Glomerular endothelial cell (primary cell): ENCODE measurements at regions not wholly inside any gene's neighbourhood (a gene's known extent, or its start where the extent isn't known, plus 50 kb on each side); places are given as distances from the start of the nearest gene placed in this dataset.

Experiments used
- DNase-seq: peaks from one replicate; pipeline ENCODE4 v3.0.0-alpha.2; 2011; ENCODE audit warnings: low read depth, low spot score; ENCODE audit errors: extremely low read depth

DNA sequence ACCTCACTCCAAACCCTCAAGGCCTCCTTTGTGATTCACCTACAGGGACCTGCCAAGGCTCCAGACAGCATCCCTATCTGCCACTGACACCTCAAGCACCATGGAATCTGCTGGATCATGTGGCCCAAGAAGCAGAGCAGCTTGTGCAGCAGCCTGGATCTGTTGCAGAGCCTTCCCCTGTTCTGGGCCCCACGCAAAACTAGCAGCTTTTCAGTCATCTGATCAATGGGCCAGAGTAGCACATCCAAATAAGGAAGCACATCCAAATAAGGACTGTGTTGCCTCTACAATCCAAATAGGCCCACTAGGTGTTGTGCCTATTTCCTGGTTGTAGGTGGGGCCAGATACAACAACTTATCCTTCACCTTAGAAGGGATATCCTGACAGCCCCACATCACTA, 97.1 kb upstream of the GNAO1 start:
- DNase-seq = no peak

DNA sequence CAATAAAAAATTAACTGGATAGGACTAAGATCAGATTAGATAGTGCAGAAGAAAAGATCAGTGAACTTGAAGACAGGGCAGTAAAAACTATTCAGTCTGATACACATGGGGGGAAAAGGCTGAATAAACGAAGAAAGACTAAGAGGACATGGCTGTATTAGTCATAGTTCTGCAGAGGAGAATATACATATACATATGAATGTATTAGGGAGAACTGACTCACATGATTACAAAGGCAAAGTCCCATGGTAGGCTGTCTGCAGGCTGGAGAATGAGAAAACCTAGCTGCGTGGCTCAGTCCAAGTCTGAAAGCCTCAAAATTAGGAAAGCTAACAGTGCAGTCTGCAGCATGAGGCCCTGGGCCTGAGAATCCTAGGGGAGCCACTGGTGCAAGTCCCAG, 98.2 kb upstream of the GNAO1 start:
- no peak for DNase-seq

DNA sequence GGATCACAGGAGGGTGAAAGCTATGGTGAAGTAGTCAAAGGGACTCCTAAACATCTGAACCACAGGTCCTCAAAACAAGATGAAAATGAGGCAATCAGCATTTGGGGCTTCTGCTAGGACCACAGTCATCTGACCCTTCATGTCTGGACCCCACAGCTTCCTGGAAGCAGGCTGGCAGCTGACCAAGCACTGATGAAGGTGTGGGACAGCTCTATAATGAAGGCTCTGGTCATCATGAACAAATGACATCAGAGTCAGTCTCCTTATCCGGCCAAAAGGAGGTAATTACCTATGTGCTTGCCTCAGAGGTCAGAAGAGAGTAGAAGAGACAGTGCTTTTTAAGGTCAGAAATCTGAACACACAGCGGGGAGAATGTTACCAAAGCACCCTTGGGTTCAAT, 101.2 kb upstream of the GNAO1 start:
- DNase-seq = no peak

DNA sequence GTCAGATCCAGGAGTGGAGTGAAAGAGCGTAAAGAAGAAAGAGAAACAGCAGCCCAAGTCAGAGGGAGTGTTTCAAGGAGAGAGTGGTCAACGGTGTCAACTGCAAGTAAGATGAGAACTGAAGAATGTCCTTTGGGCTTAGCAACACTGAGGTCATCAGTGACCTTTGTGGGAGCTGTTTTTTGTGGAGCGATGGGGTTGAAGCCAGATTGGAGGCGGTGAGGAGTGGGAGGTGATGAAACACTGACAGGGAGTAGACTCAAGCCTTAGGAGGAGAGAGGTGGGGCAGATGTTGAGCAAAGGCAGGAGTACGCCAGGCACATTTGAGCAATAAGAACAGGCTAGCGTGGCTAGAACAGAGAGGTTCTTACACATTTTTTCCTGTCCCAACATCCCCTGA, 103.7 kb upstream of the GNAO1 start:
- DNase-seq = no peak

DNA sequence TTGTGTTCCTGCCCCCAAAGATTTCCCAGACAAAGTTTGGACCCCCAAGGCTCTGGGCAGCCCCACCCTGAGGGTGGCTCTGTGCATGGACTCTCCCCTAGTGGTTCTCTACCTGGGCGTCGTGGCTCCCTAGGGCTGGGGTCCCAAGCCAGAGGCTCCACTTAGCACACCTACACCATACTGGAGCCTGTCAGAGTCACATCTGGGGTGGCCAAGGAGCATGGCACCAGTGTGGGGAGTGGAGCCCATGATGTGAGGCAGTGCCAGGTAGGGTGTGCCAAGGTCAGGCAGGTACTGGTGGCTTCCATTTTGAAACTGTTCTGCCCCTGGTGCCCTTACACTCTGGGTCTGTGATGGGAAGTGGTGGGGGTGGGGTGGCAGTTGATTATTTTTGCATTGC, 109.9 kb upstream of the GNAO1 start:
- DNase-seq = no peak

DNA sequence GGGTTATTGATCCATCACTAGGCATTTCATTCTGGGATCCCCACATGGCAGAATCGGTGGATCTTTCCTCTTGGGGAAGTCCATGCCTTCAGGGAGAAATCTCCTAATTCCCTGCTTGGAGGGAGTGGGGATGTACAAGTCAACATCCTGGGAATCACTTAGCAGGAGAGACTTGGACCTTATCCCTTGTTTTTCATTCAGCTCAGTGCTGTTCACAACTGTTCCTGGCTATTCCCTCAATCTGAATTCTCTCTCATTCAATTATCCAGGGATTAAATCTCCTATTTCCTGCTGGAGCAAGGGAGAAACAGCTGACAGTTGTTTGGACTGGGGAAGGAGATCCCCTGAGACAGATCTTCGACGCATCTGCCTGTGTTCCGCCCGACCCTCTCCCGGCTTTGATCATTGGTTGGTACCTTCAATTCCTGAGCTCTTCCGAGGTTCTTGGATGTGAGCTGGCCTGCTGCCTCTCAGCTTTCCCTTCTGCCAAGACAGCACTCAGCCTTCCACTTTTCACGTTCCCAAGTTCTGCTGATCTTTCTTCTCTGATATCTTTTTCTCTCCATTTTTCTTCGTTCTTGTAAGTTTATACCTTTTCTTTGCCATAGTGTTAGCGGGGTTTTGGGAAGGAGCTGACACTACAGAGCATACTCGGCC, 115.4 kb upstream of the GNAO1 start:
- no peak for DNase-seq

DNA sequence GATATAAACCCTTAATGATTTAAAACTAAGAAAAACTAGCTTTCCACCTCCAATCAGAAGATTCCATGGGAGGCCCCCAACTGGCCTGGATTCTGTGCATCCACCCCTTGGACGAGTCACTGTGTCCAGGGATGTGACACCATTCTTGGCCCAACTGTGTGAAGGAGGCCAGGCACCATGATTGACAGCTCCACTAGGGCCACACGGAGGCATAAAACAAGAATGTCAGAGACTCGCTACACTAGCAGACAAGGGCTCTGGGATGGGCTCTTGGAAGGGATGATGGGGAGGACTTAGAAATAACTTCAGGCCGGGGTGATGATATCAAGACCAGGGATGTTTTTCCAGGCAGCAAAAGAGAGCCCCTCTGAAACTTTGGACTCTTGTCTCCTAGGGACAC, 117.8 kb upstream of the GNAO1 start:
- no peak for DNase-seq

DNA sequence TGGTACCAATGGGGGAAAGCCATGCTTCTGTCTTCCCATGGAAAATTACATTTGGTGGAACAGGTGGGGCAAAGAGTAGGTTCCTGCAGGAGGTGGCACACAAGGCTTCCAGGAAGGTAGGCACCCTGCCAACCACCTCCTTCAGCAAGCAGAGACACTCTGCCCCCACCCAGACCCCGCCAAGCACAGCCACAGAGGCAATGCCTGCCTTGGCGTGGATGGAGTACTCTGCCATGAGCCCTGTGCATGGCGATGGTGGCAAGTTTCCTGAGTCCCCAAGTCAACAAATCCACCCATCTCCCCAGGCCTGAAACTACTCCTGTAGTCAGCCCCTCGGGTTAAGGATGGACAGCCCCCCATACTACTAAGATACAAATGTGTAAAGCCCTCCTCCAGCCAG, 119.2 kb upstream of the GNAO1 start:
- no peak for DNase-seq

DNA sequence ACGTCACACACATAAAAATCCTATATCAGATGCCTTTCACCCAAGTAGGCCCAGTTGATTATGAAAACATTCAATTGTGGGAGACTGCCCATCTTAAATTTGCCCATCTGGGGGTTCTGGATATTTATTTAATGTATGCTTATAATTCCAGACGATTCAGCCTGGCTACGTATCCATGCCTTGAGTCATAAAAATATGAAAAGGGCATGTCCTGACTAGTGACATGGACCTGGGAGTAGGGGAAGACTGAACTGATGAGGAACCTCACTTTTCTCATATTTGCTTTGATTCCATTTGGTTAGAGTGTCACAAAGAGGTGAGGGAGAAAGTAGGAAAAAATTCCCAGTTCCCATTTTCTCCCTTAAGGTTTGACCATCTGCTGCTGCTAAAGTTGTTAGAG, 122.5 kb upstream of the GNAO1 start:
- no peak for DNase-seq

DNA sequence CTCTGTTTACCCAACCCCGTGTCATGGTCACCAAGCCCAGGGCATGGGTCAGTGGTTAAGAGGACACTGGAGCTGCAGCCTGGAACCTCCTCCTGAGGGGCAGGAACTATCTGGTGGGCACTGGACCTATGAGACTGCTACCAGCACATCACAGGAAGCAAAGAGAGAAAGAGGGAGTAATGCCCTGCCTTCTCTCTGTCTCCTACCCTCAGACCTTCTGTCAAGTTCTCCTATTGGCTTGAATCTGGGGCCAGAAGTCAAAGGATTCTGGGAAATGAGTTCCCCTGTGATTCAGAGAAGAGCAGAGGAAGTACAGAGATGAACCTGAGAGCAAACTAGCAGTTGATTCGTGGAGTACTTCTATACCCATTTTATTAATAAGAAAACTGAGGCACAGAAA, 123.0 kb upstream of the GNAO1 start:
- no peak for DNase-seq

DNA sequence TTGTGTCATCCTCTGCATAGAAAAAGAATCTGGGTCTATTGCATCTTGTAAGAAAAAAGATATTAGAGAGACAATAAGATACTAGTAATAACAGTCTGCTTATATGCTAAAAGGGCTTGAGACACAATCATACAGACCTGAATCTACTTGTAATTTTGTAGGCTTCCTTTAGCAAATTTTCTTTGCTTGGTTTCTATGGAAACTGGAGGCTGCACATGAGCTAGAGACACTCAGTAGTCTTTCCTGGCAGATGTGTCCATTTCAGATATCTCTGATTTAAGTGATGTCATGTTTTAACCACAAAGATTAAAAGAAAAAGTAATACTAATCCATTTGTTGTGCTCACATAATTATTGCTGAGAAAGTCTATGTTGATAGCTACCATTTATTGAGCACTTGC, 123.9 kb upstream of the GNAO1 start:
- no peak for DNase-seq

DNA sequence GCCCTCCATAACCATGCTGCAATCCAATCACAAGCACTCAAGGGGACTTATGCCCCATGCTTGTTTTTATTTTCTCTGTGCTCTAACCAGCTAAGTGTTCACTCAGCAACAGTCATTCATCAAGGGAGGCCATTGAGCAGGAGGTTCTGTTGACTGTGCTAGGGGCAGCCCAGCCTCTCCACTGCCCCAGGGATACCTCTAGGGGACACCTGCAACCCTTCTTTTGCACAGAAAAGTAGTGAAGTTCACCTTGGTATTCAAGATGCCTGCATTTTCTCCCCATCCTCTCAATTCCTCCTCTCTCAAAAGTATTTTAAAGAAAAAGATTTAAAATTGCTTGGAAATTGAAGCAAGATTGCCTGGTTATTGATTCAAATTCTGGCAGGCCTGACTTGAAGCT, 124.7 kb upstream of the GNAO1 start:
- no peak for DNase-seq

DNA sequence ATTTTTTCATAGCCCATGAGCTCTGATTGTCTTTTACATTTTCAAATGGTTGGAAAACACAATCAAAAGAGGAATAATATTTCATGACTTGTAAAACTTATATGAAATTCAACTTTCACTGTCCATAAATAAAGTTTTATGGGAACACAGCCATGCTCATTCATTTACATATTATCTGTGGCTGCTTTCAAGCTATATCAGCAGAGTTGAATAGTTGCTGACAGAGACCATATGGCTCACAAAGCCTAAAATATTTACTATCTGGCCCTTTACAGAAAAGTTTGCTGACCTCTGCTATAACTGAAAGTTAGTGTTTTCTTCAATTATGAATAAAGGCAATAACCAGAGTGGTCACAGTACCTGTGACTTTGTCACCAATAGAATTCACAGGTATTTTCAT, 128.2 kb upstream of the GNAO1 start:
- no peak for DNase-seq

DNA sequence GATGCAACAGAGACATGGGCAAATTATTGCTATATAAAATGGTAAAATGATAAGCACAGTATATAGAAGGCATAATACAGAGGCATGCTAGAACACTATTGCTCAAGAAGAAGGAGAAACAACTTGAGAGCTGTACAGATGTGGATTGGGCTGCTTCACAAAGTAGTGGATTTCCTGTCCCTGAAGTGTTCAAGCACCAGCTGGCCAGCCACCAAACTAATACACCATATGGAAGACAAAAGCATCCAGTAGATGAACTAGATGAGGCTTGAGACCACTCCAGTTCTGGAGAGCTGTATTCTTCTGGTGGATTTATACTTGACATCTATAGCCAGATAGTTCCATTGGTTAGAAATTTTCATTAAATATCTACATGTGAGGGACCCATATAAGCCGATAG, 134.1 kb upstream of the GNAO1 start:
- DNase-seq = no peak

DNA sequence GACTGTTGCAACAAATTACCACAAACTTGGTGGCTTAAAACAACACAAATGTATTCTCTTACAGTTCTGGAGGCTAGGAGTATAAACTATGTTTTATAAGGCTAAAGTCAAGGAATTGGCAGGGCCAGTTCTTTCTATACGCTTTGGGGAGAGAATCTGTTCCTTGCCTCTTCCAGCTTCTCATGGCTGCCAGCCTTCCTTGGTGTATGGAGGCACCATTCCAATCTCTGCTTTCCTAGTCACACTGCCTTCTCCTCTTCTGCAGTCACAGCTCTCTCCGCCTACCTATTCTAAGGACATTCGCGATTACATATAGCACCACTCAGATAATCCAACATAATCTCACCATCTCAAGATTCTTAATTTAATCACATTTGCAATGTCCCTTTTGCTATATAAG, 140.4 kb upstream of the GNAO1 start:
- DNase-seq = no peak

DNA sequence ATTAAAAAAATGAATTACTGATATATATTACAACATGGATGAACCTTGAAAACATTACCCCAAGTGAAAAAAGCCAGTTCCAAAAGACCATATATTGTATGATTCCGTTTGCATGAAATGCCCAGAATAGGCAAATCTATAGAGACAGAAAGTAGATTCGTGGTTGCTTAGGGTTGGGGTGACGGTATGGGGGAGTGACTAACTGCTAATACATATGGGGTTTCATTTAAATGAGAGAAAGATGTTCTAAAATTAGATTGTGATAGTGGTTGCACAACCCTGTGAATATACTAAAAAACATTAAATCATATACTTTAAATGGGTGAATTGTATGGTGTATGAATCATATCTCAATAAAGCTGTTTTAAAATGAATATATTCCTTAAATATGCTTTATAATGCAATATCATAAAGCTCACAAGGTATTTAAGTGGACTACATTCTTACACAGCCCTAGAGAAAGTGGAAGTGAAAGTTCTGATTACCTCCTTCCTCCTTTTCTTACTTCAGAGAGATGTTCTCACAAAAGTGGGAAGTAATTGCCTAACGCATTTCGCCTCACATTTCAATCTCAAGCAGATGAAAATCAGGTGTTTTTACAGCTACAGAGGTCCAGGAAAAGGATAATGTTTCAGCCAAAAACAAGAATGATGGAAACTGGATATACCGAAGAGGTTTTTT, 142.7 kb upstream of the GNAO1 start:
- DNase-seq = no peak

DNA sequence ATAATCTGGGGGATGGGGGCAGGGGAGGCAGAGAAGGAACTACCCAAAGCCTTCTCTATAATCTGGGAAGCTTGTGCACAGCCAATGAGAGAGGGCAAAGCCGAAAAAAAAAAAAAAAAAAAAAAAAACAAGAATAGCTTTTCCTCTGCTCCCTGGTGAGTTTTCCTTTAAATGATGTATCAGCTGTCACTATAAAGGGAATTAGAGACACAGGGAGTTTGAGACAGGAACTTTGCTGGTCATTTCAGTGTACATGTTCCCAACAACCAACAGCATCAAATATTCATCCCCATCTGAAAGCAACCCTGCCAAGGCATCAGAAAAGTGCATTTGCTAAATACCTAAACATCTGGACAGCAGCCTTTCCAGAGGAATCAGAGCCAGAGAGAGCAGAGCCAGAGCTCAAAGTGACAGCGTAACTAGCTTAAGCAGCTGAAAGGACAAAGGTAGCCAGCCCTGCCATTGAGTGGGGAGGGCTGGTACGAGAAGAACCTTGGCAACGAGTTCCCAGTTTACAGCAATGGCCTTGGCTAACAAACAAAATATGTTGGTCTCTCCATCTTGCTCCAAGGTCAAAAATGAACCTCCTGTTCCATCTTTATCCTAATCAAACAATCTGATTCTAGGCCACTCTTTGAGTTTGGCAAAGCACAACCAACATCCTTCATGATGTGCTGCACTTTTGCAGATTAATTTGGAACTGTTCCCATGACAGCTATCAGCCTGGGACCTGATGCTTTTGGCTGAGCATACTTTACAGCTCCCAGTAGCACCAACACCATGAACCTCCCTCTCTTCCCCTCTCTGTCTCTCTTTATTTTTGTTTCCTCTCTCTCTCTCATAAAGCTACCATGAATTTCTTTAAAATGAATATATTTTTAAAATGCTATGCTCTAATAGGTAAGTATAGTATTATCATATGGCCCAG, 143.7 kb upstream of the GNAO1 start:
- no peak for DNase-seq

DNA sequence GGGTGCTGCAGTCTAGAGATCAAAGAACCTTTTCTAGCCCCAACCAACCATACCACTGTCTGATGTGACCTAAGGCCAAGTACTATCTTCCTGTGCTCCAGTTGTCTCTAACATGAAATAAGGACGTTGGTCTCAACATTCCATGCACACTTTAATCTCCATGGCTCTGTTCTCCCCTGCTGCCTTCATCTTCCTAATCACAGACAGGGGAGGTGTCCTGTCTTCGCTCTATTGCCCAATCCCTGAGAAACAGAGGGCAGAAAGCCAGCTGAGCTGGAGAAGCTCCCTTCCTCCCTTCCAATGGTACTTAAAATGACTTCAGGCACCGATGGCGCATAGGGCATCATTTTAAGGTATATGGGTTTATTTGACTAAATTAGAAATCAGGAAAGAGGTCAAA, 148.9 kb upstream of the GNAO1 start:
- no peak for DNase-seq

DNA sequence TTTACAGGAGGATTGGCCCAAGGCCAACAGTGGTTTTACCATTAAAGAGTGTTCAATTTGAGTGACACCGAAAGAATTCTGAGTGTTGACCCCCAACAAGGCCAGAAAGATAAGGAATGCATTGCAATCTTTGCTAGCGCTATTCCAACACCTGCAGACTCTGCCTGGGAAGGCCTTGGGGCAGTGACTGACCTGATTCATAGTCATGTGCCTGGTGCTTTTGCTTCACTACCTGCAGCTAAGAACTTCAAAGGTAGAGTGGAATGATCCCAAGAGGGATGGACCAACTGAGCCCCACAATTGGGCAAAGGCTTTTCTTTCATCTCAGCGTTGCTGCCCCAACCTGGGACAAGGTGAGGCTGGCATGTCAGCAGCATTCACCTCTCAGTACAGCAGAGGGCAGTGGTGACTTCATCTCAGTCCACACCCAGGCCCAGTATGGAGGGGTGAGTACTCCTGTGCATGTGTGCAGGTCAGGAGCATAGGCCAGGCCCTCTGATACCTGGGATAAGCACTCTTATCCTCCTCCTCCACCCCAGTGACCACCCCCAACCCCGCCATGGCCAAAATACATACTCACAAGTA, 149.6 kb upstream of the GNAO1 start:
- no peak for DNase-seq

DNA sequence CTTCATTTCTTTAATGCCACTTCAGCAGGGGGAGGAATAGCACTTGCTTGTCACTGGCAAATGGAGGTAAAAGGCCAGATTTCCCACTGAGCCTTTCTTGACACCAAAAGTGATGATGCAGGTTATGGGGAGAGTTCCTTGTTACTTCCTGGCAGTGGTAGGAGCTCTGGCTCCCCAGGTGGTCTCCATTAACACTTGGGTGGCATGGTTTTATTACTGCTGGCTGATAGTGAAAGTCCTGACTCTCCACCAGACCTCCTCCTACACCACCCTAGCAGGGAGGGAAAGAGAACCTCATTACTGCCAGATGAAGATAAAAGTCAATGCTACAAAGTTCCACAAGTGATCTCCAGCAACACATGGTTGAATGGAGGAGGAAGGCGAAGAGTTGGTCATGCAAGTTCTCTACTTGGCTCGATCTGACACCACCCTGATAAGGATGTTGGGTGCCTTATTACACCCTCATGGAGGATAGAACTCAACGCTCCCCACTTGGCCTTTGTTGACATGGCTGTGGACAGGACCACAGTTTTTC, 152.7 kb upstream of the GNAO1 start:
- no peak for DNase-seq

DNA sequence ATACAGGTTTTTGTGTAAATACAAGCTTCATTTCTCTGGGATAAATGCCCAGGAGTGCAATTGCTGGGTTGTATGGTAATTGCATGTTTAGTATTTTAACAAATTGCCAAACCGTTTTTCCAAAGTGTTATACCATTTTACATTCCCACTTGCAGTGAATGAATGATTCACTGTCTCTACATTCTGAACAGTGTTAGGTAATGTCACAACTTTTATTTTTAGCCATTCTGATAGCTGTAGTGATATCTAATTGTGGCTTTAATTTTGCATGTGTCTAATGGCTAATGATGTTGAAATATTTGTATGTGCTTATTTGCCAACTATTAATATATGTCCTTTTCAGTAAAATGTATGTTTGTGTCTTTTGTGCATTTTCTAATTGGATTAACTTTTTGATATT, 156.9 kb upstream of the CES5A start:
- no peak for DNase-seq
